Stimulated activated CD8-positive, alpha-beta memory T cell treated with anti-CD3 and anti-CD28 coated beads, Interleukin-4, amount 100 ng/mL, for 1 hour (primary cell): ENCODE measurements at regions not wholly inside any gene's neighbourhood (a gene's known extent, or its start where the extent isn't known, plus 50 kb on each side); places are given as distances from the start of the nearest gene placed in this dataset.

Experiments used
- DNase-seq, 2 donors: peaks; one replicate each; pipeline ENCODE4 v3.0.0-alpha.2; 2020; ENCODE audit warnings: low read depth in 2 of 2, low spot score in 1 of 2

DNA sequence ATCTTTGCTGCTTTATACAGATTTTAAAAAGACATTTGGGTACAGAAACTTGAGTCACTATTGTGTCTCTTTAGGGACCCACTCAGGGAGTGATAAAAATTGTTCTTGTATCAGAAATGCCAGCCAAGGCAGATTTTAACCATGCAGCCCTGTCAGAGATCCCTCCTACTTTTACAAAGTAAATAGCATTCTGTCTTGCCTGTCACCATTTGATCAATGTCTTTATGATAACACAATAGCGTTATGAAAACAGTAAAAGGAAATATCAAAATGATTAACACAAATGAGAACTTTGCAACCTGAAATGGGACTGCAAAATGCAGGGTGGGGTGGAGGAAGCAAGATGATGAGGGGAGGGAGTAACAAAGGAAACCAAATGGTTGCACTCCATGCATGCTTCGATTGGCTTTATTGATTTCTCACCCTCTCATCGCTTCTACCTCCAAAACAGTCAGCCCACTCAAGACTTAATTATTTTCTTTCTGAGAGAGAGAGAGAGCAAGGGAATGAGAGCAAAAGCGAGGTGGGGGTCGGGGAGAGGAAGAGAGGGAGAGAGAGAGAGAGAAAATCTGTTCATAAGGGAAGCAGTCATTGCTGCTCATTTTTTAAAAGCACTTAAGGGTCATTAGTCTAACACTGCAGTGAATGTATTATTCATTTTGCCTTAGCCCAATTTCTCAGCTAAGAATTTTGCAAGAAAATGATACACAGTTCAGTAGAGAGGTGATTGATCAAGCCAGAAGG is 576.5 kb downstream of the CSNK1G3 start:
- no peak for DNase-seq

DNA sequence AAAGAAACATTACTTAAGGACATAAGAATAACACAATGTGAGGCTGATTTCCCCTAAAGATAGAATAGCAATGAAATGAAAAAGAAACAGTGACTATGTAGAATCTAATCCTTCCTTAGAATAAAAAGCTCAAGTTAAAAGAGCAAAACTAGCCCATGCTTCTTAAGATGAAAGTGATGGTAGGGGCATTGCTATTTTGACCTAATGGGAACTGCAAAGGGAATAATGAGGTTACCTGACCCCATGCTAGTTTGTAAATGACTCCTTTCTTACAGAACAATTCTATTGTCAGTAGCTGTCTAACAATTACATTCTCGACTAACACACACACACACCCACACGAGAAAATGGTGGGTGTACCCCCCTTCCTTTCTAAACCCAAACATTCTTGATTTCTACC is 575.8 kb downstream of the CSNK1G3 start:
- no peak for DNase-seq

DNA sequence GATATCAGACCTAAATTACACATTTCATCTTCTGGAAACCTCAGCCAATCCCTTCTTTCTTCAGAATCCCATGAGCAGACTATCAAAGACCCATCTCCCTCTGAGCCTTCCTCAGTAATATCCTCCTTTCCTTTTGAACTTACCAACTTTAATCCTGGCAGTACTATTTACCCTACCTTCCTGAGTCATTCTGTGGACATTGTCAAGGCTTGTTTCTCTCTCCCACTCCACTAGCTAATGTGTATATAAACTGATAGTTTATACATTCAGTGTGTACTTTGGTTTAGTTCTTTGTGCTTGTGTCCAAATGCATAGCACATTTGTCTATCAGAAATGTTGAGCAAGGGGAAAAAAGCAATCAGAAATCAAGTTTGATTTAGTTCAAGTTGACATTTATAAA is 568.3 kb downstream of the CSNK1G3 start:
- DNase-seq, result no peak

DNA sequence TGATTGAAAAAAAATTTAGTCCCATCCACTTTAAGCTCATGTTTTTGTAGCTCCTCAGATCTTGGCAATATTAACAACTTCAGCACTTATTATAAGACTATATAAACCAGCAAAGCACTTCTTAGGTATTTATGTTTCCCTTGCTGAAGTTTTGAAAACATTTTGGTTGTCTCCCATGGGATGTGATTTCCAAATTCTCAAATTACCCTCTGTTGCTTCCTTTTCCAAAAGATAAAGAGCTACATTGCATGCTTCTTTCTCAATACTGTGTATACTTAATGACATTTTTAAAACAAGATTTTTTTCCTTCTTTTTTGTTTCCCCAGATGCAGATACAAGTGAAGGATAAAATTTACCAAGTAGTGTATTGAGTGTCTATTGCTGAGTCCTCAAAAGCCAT is 567.1 kb downstream of the CSNK1G3 start:
- no peak for DNase-seq

DNA sequence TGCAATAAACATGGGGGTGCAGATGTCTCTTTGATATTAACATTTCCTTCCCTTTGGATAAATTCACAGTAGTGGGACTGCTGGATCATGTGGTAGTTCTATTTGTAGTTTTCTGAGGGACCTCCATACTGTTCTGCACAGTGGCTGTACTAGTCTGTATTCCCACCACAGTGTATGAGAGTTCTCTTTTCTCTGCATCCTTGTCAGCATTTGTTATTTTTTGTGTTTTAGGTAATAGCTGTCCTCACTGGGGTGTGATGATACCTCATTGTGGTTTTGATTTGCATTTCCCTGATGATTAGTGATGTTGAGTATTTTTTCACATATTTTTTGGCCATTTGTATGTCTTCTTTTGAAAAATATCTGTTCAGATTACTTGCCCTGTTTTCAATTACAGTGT is 562.5 kb downstream of the CSNK1G3 start:
- no peak for DNase-seq

DNA sequence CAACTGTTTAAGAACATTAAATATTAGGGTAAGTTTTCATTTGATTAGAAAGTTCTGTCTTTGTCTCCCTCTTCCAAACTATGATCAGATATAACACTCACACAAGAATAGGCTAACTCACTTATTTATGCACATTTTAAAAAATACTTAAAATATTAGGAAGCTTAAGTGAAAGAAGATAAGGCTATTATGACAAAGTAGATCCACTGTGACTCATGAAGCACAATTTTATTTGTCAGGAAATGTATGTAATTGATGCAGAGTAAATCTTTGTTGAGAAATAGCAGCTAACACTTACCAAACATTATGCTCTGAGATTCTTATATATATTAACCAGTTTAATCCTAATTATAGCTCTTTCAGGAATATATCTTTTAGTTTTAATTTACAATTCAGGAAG is 560.6 kb downstream of the CSNK1G3 start:
- DNase-seq, result no peak

DNA sequence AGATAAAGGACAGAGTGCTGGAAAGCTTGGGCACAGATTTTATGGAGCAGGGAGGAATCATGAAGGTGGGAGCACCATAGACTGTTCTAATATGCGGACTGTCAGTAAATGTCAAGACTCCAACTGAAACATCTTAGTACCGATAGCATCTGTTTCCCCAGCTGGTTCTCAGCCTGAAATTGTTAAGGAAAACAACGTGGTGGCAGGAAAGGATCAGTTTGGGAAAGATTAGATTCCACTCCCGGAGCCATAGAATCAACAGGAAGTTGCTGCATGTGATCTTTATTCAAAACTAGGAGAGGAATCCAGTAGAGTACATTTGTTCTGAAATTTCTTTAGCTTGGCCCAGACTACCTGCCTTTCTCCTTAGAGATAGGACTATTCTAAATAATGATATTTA is 559.1 kb downstream of the CSNK1G3 start:
- DNase-seq, result no peak

DNA sequence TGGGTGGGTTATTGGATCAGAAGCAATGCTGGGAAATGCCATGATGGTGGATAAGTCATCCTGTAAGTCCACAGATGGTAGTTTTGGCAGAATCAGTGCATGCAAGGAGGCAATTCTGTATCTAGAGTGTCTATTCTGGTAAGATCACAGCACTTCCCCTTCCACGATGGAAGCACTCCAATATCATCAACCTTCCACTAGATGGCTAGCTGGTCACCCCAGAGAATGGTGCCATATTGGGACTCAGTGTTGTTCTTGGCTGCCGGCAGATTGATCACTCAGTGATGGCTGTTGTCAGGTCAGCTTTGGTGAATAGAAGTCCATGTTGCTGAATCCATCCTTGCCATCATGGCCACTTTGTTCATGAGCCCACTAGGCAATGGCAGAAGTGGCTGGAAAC is 553.5 kb downstream of the CSNK1G3 start:
- DNase-seq, result no peak

DNA sequence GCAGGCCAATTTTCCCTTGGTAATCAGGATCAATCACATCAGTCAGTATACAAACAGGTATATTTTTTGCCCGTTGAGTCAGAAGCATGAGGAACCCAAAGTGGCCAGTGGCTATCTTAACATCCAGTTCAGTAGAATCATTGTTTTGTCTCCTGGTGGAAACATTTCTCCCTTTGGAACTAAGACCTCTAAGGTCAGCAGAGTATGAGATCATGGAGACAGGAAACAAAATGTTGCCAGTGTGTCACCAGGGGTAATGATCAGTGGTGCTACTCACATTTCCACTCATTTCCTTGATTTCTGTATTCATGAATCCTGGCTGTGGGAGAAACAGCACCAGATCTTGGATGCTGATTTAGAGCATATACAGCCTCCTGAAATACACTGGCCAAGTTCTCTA is 553.0 kb downstream of the CSNK1G3 start:
- no peak for DNase-seq

DNA sequence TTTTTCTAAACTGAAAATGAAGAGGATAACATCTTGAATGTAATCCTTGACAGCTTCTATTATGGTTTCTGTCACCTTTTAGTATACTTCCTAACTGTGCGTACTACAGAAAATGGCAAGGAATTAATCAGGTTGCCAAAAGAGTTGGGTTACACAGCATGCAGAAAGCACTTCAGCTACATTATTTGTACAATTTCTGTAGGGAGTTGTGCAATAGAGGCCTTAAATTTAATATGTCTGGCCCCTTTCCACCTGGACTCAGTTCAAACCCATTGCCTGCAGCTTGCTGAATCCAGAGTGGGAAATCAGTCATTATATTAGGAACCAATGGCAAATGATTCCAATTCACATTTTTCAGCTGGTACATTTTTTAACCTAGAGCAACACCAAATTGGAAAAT is 549.7 kb downstream of the CSNK1G3 start:
- DNase-seq, result no peak

DNA sequence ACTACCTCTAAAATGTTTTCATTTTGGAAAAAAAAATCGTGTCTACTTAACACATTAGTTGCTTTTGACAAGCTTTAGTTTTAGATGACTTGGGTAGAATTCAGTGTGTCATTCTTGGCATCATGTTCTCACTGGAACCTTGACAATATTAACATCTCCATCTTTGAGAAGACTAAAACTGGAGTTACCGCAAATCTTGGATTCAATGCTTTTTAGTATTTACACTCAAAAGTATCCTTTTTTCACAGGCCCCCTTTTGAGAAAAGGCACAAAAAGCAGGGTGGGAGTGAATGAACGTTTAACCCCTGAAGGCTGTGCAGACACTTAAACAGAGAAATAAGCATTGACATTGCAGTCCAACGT is 549.1 kb downstream of the CSNK1G3 start:
- no peak for DNase-seq

DNA sequence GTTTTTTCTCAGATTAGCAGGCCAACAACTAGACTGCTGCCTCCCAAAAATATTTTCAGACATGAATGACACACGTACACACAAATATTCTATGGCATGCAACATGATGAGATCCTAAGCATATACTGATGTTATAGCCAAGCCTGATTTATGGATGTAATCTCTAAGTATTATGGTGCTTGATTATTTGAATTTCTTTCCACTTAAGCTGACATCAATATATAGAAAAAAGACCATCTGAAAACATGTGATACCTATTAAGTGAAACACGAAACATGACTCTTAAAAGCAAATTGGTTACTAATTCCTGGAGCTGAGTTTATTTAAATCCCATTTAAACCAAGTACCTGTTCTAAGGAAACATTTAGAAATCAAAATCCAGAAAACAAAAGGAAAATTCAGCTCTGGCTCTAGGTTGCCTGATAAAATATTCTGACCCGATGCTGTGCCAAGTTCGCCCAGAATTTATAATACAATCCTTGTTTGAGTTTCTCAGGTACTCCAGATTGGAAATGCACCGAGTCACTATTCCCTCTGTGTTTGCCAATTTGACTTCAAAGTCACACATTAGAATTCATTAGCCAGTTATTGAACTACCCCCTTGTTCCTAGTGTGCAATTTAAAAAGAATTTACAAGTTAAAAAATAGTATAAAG is 548.6 kb downstream of the CSNK1G3 start:
- DNase-seq, result no peak

DNA sequence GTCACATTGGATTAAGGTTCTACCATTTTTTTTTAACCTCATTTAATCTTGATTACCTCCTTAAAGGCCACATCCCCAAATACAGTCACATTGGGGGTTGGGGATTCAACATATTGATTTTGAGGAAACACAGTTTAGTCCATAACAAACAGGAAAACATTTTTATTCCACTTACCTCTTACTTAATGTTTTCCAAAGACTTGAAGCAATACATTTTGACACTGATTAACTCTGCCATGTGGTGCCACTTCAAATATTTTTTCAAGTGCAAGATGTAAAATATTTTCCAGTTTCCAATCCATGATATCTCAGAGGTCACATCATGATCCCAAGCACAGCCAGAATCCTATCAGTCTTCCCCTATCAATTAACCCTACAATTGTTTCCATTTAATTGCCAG is 548.0 kb downstream of the CSNK1G3 start:
- no peak for DNase-seq

DNA sequence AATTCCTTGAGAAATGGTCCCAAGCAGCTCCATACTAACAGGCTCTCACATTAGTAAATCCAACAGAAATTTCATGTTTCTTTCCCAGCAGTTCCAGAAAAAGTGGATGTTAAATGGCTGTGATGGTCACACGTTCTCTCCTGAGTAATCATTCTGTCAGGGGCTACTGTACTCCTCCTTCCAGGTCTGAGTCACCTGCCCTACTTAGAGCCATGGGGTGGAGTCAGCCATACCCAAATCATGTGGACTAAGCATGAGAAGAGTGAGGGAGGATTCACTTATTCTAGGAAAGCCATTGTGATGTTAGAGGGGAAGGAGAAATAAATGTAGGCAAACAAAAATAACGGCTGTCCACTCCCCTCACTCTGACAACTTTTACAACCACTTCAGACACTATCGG is 547.2 kb downstream of the CSNK1G3 start:
- no peak for DNase-seq

DNA sequence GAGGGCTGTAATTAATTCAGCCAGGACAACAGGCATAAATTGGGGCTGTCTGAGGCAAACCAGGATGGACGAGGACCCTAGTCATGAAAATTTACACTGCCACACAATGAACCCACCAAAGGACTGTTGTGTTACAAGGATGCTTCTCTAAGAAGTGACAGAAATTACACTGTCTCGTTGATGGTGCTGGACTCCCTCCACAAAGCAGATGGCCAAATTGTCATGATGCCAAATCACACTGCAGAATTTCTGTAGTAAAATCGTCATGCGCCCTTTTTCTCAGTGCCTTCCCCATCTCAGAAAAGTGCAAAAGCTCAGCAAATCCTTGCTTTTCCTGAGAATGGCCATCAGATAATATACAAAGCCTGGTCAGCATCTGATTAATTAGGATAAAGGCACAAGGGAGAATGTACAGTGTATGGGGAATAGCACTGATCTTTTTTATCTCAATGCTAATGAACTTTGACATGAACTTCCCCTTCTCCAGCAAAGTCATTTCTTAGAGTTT is 545.8 kb downstream of the CSNK1G3 start:
- no peak for DNase-seq

DNA sequence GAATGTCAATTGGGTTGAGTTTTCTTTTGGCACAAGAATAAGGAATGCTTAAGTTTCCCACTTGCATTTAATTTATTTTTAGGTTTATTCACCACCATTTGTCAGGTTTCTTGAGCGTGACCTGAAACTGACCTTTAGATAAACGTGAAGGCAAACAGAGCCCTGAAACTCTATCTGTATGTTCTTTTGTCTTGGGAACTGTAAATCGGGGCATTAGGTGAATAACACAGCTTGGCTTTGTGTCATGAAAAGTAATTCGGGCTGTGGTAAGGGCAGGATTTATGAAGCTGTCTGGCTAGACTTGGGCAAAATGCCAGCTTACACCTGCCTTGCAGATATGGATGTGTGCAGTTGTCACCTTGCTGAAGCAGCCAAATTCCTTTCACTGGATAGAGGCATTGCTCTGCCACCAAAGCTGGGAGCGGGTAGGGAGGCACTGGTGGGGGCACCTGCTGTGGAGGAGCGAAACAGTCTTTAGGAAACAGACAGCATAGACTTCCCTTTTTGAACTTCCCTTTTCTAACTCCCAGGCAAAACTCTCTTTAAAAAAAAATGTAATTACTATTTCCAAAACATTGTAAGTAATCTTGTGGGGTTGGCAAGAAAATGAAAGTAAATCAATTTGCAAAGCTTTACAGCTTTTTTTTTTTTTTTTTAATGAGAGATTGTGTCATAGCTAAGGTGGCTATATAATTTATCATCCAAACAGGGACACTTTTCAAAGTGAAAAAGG is 545.2 kb downstream of the CSNK1G3 start:
- no peak for DNase-seq

DNA sequence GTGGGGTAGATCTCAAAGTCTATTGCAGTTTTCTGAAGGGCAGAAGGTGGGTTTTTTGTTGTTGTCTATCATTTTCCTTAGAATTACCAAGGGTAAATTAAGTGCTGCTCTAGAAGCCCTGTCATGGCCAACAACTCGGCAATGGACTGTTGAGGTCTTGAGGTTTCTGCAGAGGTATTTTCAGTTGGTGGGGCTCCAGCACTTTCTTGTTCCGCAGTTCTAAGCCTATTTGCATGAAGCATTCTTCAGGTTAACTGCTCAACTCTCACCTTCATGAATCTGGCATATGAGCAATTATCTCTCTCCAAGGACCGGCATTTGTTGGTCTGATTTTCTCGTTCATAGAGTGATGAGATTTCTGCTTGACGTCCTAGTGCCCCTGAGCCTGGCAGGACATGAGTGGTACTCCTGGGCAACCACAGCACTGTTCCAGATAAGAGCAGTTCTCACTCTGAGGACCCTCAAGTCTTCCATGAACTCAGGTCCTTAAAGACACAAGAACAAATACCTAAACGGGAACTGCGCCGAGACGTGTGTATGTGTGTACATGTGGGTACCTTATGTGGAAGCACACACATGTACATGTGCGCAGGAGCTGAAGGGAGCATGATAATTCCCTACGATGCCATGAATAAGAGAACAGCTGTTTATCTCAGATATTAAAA is 544.5 kb downstream of the CSNK1G3 start:
- no peak for DNase-seq

DNA sequence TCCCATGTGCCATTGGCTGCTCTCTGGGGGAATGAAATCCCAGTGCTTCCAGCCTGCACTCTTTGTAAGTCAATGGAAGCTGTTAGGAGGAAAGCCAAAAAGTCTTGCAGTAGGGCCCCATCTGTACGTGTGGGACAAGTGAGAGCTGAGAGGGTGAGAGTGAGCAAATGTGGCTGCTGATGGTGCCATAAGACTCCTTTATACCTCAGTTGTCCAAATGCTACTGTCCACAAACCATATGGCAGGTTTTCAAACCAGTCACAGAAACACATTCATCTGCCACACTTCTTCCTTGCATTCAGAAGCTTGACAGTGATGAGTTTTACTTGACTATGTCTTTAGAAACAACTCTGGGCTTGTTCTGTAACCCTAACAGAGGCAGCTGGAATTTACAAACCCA is 543.8 kb downstream of the CSNK1G3 start:
- no peak for DNase-seq

DNA sequence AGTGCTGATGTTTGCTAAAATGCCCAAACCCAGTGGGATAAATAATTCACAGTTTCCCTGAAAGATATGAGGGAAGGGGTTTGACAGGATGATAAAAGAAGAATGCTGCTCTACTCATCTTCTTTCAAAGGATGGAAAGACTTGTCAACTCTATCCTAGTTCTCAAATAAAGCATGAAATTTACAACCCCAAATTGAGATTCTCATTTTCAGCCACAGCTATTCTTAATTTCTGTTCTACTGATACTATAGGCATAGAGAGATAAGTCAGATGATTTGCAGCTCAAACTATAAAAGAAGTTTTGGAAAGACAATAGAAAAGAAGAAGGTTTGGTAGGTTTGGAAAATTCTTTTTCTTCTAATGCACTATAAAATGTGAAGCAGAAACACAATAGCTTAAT is 542.6 kb downstream of the CSNK1G3 start:
- no peak for DNase-seq

DNA sequence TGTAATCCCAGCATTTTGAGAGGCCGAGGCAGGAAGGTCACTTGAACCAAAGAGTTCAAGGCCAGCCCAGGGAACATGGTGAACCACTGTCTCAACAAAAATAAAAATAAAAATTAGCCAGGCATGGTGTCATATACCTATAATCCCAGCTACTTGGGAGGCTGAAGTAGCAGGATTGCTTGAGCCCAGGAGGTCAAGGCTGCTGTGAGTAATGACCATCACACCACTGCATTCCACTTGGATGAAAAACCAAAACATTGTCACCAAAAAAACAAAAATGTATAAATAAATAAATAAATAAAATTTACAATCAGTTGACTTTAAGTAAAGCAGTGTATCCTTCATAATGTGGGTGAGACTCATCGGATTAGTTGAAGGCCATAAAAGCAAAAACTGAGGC is 541.4 kb downstream of the CSNK1G3 start:
- no peak for DNase-seq

DNA sequence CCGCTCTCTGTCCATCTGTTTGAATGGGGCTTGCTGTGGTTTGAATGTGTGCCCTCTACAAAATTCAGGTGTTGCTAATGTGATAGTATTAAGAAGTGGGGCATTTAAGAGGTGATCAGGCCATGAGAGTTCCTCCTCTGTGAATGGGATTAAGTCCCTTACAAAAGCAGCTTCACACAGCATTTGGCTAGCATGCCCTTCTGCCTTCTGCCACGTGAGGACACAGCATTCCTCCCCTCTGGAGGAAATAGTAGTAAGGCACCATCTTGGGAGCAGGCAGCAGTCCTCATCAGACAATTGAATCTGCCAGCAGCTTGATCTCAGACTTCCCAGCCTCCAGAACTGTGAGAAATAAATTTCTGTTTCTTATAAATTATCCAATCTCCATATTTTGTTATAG is 540.2 kb downstream of the CSNK1G3 start:
- no peak for DNase-seq
